GM12878 (cell line): ENCODE measurements at regions not wholly inside any gene's neighbourhood (a gene's known extent, or its start where the extent isn't known, plus 50 kb on each side); places are given as distances from the start of the nearest gene placed in this dataset.

Experiments used
- BCL11A ChIP-seq: IDR thresholded peaks from 2 replicates; pipeline ENCODE4 v1.6.1; 2011; ENCODE audit warnings: low read depth, low read length
- BMI1 ChIP-seq: fragments of 450-650 bp; IDR thresholded peaks from 2 replicates; pipeline ENCODE4 v1.6.1; 2016; ENCODE audit warnings: mild to moderate bottlenecking, moderate library complexity, borderline replicate concordance
- CTCF ChIP-seq, 3 experiments: IDR thresholded peaks in 2 of 3; conservative IDR thresholded peaks in 1 of 3; 2 replicates each; pipeline ENCODE4 v1.5.1; 2011; ENCODE audit warnings: low read depth in 3 of 3, low read length in 3 of 3, mild to moderate bottlenecking in 3 of 3, control low read depth in 2 of 3, moderate library complexity in 2 of 3, inconsistent platforms in 1 of 3, mixed read lengths in 1 of 3; ENCODE audit not compliant: control insufficient read depth in 2 of 3, insufficient read depth in 1 of 3; ENCODE audit errors: extremely low read depth in 1 of 3
- MYC ChIP-seq: IDR thresholded peaks from 2 replicates; pipeline ENCODE4 v1.6.1; 2011; ENCODE audit warnings: mild to moderate bottlenecking, low read length, moderate library complexity, inconsistent platforms; ENCODE audit not compliant: insufficient read depth, insufficient replicate concordance, insufficient read length, severe bottlenecking
- NBN ChIP-seq: fragments of 450-650 bp; IDR thresholded peaks from 2 replicates; pipeline ENCODE4 v1.6.1; 2016
- NFIC ChIP-seq: IDR thresholded peaks from 2 replicates; pipeline ENCODE4 v1.6.1; 2012; ENCODE audit warnings: low read depth, mild to moderate bottlenecking, inconsistent platforms, low read length, moderate library complexity
- NFYB ChIP-seq: IDR thresholded peaks from 2 replicates; pipeline ENCODE4 v1.6.1; 2011; ENCODE audit warnings: low read depth, mild to moderate bottlenecking, low read length, improper control_type of control experiment, moderate library complexity; ENCODE audit not compliant: insufficient read depth
- SUZ12 ChIP-seq: fragments of 200-600 bp; sonication (generic); IDR thresholded peaks from one replicate; pipeline ENCODE4 v1.6.1; 2018; ENCODE audit warnings: antibody characterized with exemption, mild to moderate bottlenecking; ENCODE audit not compliant: unreplicated experiment

- TF ChIP-seq CTCF (IDR thresholded peaks at IDR 0.05 in 2 of 3, conservative IDR thresholded peaks at IDR 0.05 in 1 of 3; ENCODE audit: control insufficient read depth in 2 of 3, extremely low read depth in 1 of 3, insufficient read depth in 1 of 3, low read depth in 3 of 3, low read length in 3 of 3) = no peak
- no peak for TF ChIP-seq SUZ12
- TF ChIP-seq MYC = no peak
- no peak for TF ChIP-seq NFYB
- TF ChIP-seq NFIC = no peak
- TF ChIP-seq BCL11A = no peak
- TF ChIP-seq BMI1 = no peak
- TF ChIP-seq NBN = no peak
Measured at GRCh38 chr4:171717231-171717741, 95.9 kb upstream of the GALNTL6 start.
